ENCODE measurements at regions not wholly inside any gene's neighbourhood (a gene's known extent, or its start where the extent isn't known, plus 50 kb on each side); places are given as distances from the start of the nearest gene placed in this dataset.

GRCh38 chr12:94726236-94726835, 76.0 kb upstream of the TMCC3 start:
- peaks cover 9% of the 10 kb centered on the region for H3K36me3 Mint-ChIP-seq (ENCODE audit: unreplicated experiment)
- peaks cover 19% of the 10 kb centered on the region for H3K4me1 Mint-ChIP-seq (ENCODE audit: low read depth, unreplicated experiment)
- no peak for TF ChIP-seq CTCF (IDR thresholded peaks at IDR 0.05; ENCODE audit: partially characterized antibody, unreplicated experiment)
- H3K9me3 Mint-ChIP-seq (ENCODE audit: unreplicated experiment), result peaks cover 11% of the 10 kb centered on the region
- H3K4me3 Mint-ChIP-seq (ENCODE audit: unreplicated experiment), result no peak overlapping the region
- no peak overlapping the region for H3K27ac Mint-ChIP-seq (ENCODE audit: unreplicated experiment)
- no peak for DNase-seq
- H3K27me3 Mint-ChIP-seq (ENCODE audit: unreplicated experiment), result peaks cover 2% of the 10 kb centered on the region

GRCh38 chr12:94725375-94726168, 75.2 kb upstream of the TMCC3 start:
- Mint-ChIP-seq H3K4me3 (ENCODE audit: unreplicated experiment) (no peak overlapping the region), H3K9me3 (ENCODE audit: unreplicated experiment) (peaks cover 10% of the 10 kb centered on the region), H3K36me3 (ENCODE audit: unreplicated experiment) (peaks cover 9% of the 10 kb centered on the region), H3K27me3 (ENCODE audit: unreplicated experiment) (peaks cover 2% of the 10 kb centered on the region), H3K4me1 (ENCODE audit: low read depth, unreplicated experiment) (peaks cover 16% of the 10 kb centered on the region), H3K27ac (ENCODE audit: unreplicated experiment) (peak overlapping the region; percentile 69)
- TF ChIP-seq CTCF (IDR thresholded peaks at IDR 0.05; ENCODE audit: partially characterized antibody, unreplicated experiment), result no peak
- no peak for DNase-seq

GRCh38 chr12:94722664-94723063, 72.3 kb upstream of the TMCC3 start:
- TF ChIP-seq CTCF (IDR thresholded peaks at IDR 0.05; ENCODE audit: partially characterized antibody, unreplicated experiment), result no peak
- Mint-ChIP-seq H3K4me1 (ENCODE audit: low read depth, unreplicated experiment) (peaks cover 14% of the 10 kb centered on the region), H3K9me3 (ENCODE audit: unreplicated experiment) (peaks cover 5% of the 10 kb centered on the region), H3K4me3 (ENCODE audit: unreplicated experiment) (no peak overlapping the region), H3K36me3 (ENCODE audit: unreplicated experiment) (no peaks in the 10 kb centered on the region), H3K27me3 (ENCODE audit: unreplicated experiment) (no peaks in the 10 kb centered on the region), H3K27ac (ENCODE audit: unreplicated experiment) (no peak overlapping the region)
- DNase-seq, result no peak

GRCh38 chr12:94721173-94721572, 70.8 kb upstream of the TMCC3 start:
- Mint-ChIP-seq H3K27me3 (ENCODE audit: unreplicated experiment) (no peaks in the 10 kb centered on the region), H3K27ac (ENCODE audit: unreplicated experiment) (no peak overlapping the region), H3K9me3 (ENCODE audit: unreplicated experiment) (peaks cover 4% of the 10 kb centered on the region), H3K36me3 (ENCODE audit: unreplicated experiment) (no peaks in the 10 kb centered on the region), H3K4me1 (ENCODE audit: low read depth, unreplicated experiment) (peaks cover 23% of the 10 kb centered on the region), H3K4me3 (ENCODE audit: unreplicated experiment) (no peak overlapping the region)
- no peak for TF ChIP-seq CTCF (IDR thresholded peaks at IDR 0.05; ENCODE audit: partially characterized antibody, unreplicated experiment)
- DNase-seq, result no peak

GRCh38 chr12:94718114-94718513, 67.8 kb upstream of the TMCC3 start:
- peaks cover 39% of the 10 kb centered on the region for H3K4me1 Mint-ChIP-seq (ENCODE audit: low read depth, unreplicated experiment)
- H3K4me3 Mint-ChIP-seq (ENCODE audit: unreplicated experiment), result no peak overlapping the region
- no peaks in the 10 kb centered on the region for H3K36me3 Mint-ChIP-seq (ENCODE audit: unreplicated experiment)
- no peak for TF ChIP-seq CTCF (IDR thresholded peaks at IDR 0.05; ENCODE audit: partially characterized antibody, unreplicated experiment)
- DNase-seq, result no peak
- no peak overlapping the region for H3K27ac Mint-ChIP-seq (ENCODE audit: unreplicated experiment)
- H3K9me3 Mint-ChIP-seq (ENCODE audit: unreplicated experiment), result peaks cover 8% of the 10 kb centered on the region
- H3K27me3 Mint-ChIP-seq (ENCODE audit: unreplicated experiment), result peaks cover 4% of the 10 kb centered on the region
